Epithelial cell of proximal tubule (primary cell): ENCODE measurements at regions not wholly inside any gene's neighbourhood (a gene's known extent, or its start where the extent isn't known, plus 50 kb on each side); places are given as distances from the start of the nearest gene placed in this dataset.
"Not testable (repeated sequence)": the region's sequence is repeated elsewhere in the genome, so short reads cannot be mapped to it uniquely, and the experiment has no call there.

Source experiments
- DNase-seq: peaks from one replicate; pipeline ENCODE4 v3.0.0-alpha.2; 2011; ENCODE audit warnings: low read depth
- H3K4me3 ChIP-seq: 2 replicates; pipeline ENCODE4 v1.5.1; 2011; ENCODE audit warnings: low read depth, mild to moderate bottlenecking, low read length
- TF ChIP-seq, protein P1 (sequence below): conservative IDR thresholded peaks from 2 replicates; pipeline ENCODE4 v1.5.1; 2012; ENCODE audit warnings: low read depth, mild to moderate bottlenecking, low read length

DNA sequence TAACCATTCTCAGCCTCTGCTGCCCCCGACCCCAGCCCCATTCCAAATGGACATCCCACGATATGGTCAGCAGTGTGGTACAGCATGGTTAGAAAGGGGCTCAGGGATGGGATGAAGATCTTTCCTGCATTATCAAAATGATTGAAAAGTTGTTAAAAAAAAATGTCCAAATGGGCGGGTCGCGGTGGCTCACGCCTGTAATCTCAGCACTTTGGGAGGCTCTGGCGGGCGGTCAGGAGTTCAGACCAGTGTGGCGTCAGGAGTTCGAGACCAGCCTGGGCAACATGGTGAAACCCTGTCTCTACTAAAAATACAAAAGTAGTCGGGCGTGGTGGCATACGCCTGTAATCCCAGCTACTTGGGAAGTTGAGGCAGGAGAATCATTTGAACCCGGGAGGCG, 54.3 kb upstream of the ZNF254 start:
- TF ChIP-seq, protein P1, sequence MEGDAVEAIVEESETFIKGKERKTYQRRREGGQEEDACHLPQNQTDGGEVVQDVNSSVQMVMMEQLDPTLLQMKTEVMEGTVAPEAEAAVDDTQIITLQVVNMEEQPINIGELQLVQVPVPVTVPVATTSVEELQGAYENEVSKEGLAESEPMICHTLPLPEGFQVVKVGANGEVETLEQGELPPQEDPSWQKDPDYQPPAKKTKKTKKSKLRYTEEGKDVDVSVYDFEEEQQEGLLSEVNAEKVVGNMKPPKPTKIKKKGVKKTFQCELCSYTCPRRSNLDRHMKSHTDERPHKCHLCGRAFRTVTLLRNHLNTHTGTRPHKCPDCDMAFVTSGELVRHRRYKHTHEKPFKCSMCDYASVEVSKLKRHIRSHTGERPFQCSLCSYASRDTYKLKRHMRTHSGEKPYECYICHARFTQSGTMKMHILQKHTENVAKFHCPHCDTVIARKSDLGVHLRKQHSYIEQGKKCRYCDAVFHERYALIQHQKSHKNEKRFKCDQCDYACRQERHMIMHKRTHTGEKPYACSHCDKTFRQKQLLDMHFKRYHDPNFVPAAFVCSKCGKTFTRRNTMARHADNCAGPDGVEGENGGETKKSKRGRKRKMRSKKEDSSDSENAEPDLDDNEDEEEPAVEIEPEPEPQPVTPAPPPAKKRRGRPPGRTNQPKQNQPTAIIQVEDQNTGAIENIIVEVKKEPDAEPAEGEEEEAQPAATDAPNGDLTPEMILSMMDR = no peak
- no peak for DNase-seq
- peak overlapping the region; percentile 96 for H3K4me3 ChIP-seq

DNA sequence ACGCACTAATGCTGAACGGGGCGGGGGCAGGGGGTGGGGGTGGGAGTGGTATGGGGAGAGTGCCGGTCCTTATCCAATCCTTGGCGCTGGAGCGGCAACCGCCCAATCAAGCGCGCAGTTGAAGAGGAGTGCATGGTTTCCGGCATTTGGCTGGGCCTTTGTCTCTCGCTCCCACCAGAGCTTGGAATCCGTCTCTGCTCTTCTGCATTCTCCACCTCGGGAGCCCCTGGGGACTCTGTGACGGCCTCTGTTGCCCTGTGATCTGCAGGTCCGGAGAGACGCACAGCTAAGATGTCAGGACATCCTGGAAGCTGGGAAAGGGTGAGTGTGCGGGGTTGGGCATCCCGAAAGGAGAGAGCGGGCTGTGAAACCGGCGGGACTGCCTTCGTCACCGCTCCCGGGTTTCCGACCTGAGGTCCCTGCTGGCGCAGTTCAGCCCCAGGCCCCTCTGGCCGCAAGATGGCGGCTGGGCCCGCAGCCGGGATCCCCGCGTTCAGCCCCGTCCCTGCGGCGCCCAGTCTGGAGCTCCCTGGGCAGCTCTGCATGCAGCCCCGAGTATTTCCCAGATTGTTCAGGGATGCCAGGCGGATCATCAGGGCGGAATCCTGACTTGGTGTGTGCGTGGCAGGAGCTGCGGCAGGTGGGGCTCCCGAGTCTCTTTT, 53.6 kb upstream of the ZNF254 start:
- TF ChIP-seq, protein P1 = peak; percentile 7

DNA sequence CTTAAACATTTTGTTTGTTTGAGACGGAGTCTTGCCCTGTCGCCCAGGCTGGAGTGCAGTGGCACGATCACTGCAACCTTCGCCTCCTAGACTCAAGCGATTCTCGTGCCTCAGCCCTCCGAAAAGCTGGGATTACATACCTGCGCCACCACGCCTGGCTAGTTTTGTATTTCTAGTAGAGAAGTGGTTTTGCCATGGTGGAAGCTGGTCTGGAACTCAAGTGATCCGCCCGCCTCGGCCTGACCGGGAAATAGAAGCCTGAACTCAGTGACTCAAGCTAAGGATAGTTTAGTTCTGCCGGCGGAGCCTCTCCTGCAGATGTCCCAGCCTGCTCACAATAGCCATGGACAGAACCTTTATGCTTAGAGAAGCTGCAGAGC, 53.0 kb upstream of the ZNF254 start:
- peak; percentile 22 for DNase-seq
- peak overlapping the region; percentile 96 for H3K4me3 ChIP-seq
- TF ChIP-seq, protein P1 = no peak

More for the DNA sequence above, 53.6 kb upstream of the ZNF254 start:
- peak overlapping the region; percentile 96 for H3K4me3 ChIP-seq
- peak; percentile 50 for DNase-seq

DNA sequence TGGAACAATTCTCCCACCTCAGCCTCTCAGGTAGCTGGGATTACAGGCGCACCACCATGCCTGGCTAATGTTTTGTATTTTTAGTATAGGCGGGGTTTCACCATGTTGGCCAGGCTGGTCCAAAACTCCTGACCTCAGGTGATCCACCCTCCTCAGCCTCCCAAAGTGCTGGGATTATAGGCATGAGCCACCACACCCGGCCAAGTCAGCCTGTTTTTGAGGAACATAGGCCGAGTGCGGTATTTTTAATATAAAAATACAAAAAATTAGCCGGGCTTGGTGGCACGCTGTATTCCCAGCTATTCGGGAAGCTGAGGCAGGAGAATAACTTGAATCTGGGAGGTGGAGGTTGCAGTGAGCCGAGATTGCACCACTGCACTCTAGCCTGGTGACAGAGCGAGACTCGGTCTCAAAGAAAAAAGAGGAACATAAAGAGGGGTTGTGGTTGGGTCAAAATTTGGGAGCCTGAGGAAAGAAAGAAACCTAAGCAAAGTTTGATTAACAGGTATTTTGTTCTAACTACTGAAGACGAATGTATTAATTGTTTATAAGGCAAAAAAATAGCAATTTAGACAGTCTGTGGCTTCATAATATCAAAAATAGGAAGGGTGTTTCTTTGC, 51.6 kb upstream of the ZNF254 start:
- DNase-seq = not testable (repeated sequence)
- peak overlapping the region; percentile 96 for H3K4me3 ChIP-seq
